Stomach (tissue), 4 donors: ENCODE measurements at regions not wholly inside any gene's neighbourhood (a gene's known extent, or its start where the extent isn't known, plus 50 kb on each side); places are given as distances from the start of the nearest gene placed in this dataset.

ENCODE experiments used
- CTCF ChIP-seq, 7 experiments: fragments of 450-650 bp in 4 of 7; fragments of 200-600 bp in 3 of 7; sonication (generic) in 3 of 7; IDR thresholded peaks; one replicate each; pipeline ENCODE4 v1.5.1; 2016 to 2019; ENCODE audit warnings: antibody characterized with exemption in 7 of 7, control low read depth in 2 of 7, mild to moderate bottlenecking in 1 of 7
- POLR2A ChIP-seq, 4 donors: fragments of 450-650 bp; IDR thresholded peaks; one replicate each; pipeline ENCODE4 v1.6.1; 2016; ENCODE audit warnings: antibody characterized with exemption in 4 of 4, control low read depth in 2 of 4, mild to moderate bottlenecking in 1 of 4, moderate library complexity in 1 of 4
- POLR2AphosphoS5 ChIP-seq, 3 donors: sonication (generic); formaldehyde crosslinking; IDR thresholded peaks; one replicate each; pipeline ENCODE4 v1.6.1; 2016; ENCODE audit warnings: antibody characterized with exemption in 3 of 3

- TF ChIP-seq CTCF (IDR thresholded peaks at IDR 0.05) (no peak), POLR2AphosphoS5 (IDR thresholded peaks at IDR 0.05) (no peak), POLR2A (IDR thresholded peaks at IDR 0.05) (no peak)
These were observed 1061.8 kb upstream of the FLRT2 start for GRCh38 chr14:84468153-84468552.
